Muscle layer of duodenum (tissue), 2 donors: ENCODE measurements at regions not wholly inside any gene's neighbourhood (a gene's known extent, or its start where the extent isn't known, plus 50 kb on each side); places are given as distances from the start of the nearest gene placed in this dataset.

Source experiments
- H3K27ac ChIP-seq: one replicate; pipeline ENCODE4 v1.7.0; 2013; ENCODE audit warnings: mild to moderate bottlenecking, low read length
- H3K27me3 ChIP-seq: one replicate; pipeline ENCODE4 v1.7.0; 2013; ENCODE audit warnings: low read depth, mild to moderate bottlenecking, control low read depth, low read length
- H3K36me3 ChIP-seq, 2 donors: one replicate each; pipeline ENCODE4 v1.7.0; 2013; ENCODE audit warnings: low read length in 2 of 2, control low read depth in 1 of 2, mild to moderate bottlenecking in 1 of 2; ENCODE audit not compliant: insufficient read depth in 2 of 2, control insufficient read depth in 1 of 2
- H3K4me1 ChIP-seq, 2 donors: one replicate each; pipeline ENCODE4 v1.7.0; 2013; ENCODE audit warnings: low read length in 2 of 2, mild to moderate bottlenecking in 2 of 2, control low read depth in 1 of 2, moderate library complexity in 1 of 2; ENCODE audit not compliant: insufficient read depth in 2 of 2, control insufficient read depth in 1 of 2
- H3K4me3 ChIP-seq, 2 donors: one replicate each; pipeline ENCODE4 v1.7.0; 2013; ENCODE audit warnings: low read length in 2 of 2, low read depth in 1 of 2, mild to moderate bottlenecking in 1 of 2
- H3K9me3 ChIP-seq, 2 donors: one replicate each; pipeline ENCODE4 v1.7.0; 2013; ENCODE audit warnings: low read length in 2 of 2, control low read depth in 1 of 2, mild to moderate bottlenecking in 1 of 2; ENCODE audit not compliant: control insufficient read depth in 1 of 2
- donor health status: healthy.

DNA sequence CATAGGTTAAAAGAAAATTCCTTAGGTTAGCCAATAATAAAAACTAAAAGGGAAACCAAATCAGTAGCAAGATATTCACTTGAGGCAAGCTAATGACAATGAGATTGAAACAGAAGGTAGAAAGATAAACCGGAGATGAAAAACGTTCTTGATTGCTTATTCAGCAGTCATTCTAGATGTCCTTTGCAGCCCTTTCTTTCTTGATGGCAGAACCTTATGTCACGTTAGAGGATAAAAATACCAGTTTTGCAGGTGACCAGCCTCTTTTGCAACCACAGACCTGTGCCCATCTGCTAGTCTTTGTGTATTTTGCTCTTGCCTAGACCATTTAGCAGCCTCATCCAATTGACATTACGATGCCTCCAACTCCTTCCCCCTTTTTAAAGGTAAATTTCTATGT lies 337.8 kb downstream of the DMAC1 start:
- Histone ChIP-seq H3K27me3 (no peaks in the 10 kb centered on the region), H3K4me3 (no peak overlapping the region), H3K4me1 (no peaks in the 10 kb centered on the region), H3K9me3 (no peaks in the 10 kb centered on the region), H3K36me3 (no peaks in the 10 kb centered on the region), H3K27ac (no peak overlapping the region)

DNA sequence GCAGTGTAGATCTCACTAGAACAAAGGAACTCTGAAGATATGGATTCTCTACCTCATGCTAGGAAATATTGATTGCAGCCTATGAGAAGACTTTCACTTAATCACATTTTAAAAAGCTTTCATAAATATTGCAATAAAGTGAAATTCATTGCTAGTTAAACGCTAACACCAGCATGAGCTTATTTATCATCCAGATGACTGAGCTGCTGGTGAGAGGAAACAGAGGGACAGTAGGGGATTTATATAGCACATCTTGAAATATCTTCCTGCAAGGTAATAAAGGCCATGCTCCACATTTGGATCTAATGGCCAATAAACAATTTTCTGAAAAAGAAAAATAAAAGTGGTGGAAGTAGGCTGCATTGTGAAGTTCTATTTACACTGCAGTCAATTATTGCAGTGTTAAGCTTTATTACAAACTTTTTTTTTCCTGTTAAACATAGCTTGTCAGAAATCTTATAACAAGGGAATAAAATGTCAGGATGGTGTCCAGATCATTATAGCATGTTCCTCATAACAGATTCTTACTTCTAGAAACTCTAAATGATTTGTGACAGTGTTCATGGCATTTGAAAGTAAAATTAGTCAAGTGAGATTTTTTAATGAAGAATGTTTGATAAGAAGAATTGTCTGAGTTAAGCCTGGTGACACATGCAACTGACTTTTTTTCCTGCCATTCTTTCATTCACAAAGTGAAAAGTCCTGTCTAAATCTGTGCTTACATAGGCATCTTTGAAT lies 342.6 kb downstream of the DMAC1 start:
- Histone ChIP-seq H3K4me3 (no peak overlapping the region), H3K4me1 (no peaks in the 10 kb centered on the region), H3K27ac (no peak overlapping the region), H3K27me3 (no peaks in the 10 kb centered on the region), H3K36me3 (no peaks in the 10 kb centered on the region), H3K9me3 (no peaks in the 10 kb centered on the region)

DNA sequence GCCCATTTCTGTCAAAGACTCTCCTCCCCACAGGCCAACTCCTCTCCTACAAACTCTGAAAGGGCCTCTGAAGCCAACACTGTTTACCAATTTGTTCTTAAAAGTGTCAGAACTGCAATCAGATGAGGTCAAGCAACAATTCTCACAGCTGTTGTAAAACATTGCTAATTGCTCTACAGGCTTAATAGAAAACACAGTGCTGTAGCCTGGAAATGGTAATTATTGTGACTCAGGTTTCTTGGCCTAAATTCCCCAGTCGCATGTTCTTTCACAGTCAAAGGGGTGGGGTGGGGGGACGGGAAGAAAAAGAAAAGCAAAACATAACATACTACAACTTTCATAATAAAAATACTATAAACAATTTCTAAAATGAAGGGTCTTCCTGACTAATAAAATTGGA lies 343.2 kb downstream of the DMAC1 start:
- H3K27me3 ChIP-seq = no peaks in the 10 kb centered on the region
- H3K4me1 ChIP-seq = no peaks in the 10 kb centered on the region
- H3K27ac ChIP-seq = no peak overlapping the region
- no peaks in the 10 kb centered on the region for H3K9me3 ChIP-seq
- no peak overlapping the region for H3K4me3 ChIP-seq
- no peaks in the 10 kb centered on the region for H3K36me3 ChIP-seq

DNA sequence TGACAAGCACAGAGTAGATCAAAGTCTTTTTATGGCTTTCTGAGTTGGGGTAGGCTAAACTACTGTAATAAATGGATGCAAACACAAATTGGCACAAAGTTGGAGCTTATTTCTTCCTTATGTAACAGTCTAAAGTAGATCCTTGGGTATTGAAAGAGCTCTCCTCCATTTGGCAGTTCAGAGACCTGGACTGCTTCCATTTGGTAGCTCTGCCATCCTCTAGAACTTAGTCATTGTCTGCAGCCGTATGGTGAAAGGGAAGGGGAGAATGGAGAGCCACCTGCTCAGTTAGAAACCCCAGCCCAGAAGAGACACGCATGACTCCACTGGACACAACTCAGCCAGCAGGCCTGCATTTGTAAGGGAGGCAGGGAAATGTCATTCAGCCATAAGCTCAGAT lies 345.0 kb downstream of the DMAC1 start:
- H3K4me1 ChIP-seq = no peaks in the 10 kb centered on the region
- no peaks in the 10 kb centered on the region for H3K36me3 ChIP-seq
- no peak overlapping the region for H3K27ac ChIP-seq
- H3K4me3 ChIP-seq = no peak overlapping the region
- H3K9me3 ChIP-seq = no peaks in the 10 kb centered on the region
- H3K27me3 ChIP-seq = no peaks in the 10 kb centered on the region

DNA sequence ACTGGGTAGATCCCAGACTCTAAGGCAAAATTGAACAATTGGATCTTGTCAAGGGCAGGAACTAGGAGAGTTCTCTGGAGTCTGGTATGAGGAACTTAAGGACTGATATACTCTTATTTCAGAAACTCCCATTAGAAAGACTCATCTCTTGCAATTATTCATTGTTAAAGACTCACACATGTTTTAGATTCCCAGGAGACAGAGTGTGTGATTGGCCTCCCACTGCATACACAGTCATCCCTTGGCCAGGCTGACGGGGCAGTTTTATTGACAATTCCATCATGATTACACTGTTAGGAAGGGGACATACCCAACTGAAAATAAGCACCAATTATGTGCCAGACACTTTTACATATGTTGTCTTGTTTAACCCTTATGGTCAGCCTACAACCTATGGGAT lies 347.2 kb downstream of the DMAC1 start:
- no peaks in the 10 kb centered on the region for H3K9me3 ChIP-seq

DNA sequence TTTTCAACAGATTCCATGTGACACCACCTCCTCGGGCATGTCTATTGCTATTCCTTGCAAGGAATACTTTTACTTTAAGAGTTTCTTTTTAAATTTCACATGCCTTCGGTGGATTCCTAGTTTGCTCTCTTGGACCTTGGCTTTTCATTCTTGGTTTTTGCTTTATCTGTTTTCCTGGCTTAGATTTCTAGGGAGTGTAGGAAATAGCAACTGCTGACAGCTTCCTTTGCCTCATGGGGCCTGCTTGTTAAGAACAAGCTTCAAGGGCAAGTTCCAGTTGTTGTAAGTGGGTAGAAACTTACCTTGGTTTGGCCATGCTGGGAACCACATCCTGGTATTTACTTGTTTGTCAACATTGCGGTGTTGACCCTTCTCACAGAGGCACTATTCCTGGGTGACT lies 348.5 kb downstream of the DMAC1 start:
- Histone ChIP-seq H3K27ac (no peak overlapping the region), H3K9me3 (no peaks in the 10 kb centered on the region), H3K4me3 (no peak overlapping the region), H3K36me3 (no peaks in the 10 kb centered on the region), H3K4me1 (no peaks in the 10 kb centered on the region), H3K27me3 (no peaks in the 10 kb centered on the region)

More for the DNA sequence above, 347.2 kb downstream of the DMAC1 start:
- Histone ChIP-seq H3K4me1 (no peaks in the 10 kb centered on the region), H3K36me3 (no peaks in the 10 kb centered on the region), H3K27me3 (no peaks in the 10 kb centered on the region), H3K4me3 (no peak overlapping the region), H3K27ac (no peak overlapping the region)

DNA sequence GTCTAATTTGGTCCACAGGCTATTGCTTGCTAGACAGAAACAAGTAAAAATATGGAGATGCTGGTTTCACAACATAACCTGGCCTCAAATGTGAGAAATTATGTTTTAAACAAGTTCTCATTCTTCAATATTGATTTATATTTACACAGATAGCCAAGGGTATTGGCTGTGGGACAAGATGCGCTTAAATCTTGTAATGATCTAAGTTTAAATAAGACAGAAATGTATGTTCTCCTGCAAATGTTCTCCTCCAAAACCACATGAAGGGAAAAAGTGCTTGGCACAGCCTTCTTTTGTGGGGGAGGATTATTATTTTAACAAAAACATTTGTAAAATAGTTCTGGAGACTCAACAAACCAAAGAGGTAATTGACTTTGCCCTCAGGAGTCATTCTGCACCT lies 356.0 kb downstream of the DMAC1 start:
- H3K36me3 ChIP-seq = no peaks in the 10 kb centered on the region
- H3K4me3 ChIP-seq = no peak overlapping the region
- H3K4me1 ChIP-seq = no peaks in the 10 kb centered on the region
- H3K27ac ChIP-seq = no peak overlapping the region
- H3K27me3 ChIP-seq = no peaks in the 10 kb centered on the region
- H3K9me3 ChIP-seq = no peaks in the 10 kb centered on the region

DNA sequence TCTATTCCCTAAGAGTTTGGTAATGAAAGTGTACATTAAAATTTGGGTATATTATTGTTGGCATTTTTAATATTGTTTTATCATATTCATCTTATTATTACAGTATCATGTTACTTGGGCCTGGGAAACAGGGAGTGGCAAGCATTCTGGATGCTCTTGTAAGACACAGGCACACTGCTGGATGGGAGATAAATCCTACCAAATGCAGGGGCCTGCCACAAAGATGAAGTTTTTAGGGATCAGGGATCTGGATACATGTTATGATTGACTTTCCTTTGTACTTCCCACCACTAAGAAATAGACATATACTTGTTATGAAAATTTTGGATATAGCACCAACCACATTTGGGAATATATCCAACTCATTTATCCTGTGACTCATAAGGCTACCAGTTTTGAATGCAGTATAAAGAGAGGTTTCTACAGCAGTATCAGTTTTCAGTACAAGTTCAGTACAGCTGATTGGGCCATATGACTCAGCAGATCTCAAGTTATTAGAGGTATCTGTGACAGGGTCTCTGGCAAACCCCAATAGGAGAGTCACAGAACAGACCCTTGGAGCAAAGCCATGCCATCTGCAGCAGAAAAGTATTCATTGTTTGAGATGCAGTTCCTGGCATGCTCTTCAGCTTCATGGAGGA lies 360.1 kb downstream of the DMAC1 start:
- Histone ChIP-seq H3K27me3 (no peaks in the 10 kb centered on the region), H3K4me1 (no peaks in the 10 kb centered on the region), H3K36me3 (no peaks in the 10 kb centered on the region), H3K27ac (no peak overlapping the region), H3K4me3 (no peak overlapping the region), H3K9me3 (no peaks in the 10 kb centered on the region)

DNA sequence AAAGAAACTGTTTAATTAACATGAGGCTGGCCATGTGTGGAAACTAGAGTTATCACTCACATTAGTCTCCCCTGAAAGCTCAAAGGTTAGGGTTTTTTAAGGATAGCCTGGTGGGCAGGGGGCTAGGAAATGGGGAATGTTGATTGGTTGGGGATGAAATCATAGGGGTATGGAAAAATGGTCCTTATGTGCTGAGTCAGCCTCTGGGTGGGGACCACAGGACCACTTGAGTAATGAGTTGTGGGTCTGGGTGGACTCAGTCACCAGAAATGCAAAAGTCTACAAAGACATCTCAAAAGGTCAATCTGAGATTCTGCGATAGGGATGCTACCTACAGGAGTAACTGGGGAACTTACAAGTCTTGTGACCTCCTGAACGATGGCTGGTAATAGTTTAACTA lies 362.8 kb downstream of the DMAC1 start:
- no peak overlapping the region for H3K27ac ChIP-seq
- no peaks in the 10 kb centered on the region for H3K27me3 ChIP-seq
- H3K4me3 ChIP-seq = no peak overlapping the region
- no peaks in the 10 kb centered on the region for H3K36me3 ChIP-seq
- peaks cover 0 to 4% of the 10 kb centered on the region in 2 donors for H3K9me3 ChIP-seq
- no peaks in the 10 kb centered on the region for H3K4me1 ChIP-seq

DNA sequence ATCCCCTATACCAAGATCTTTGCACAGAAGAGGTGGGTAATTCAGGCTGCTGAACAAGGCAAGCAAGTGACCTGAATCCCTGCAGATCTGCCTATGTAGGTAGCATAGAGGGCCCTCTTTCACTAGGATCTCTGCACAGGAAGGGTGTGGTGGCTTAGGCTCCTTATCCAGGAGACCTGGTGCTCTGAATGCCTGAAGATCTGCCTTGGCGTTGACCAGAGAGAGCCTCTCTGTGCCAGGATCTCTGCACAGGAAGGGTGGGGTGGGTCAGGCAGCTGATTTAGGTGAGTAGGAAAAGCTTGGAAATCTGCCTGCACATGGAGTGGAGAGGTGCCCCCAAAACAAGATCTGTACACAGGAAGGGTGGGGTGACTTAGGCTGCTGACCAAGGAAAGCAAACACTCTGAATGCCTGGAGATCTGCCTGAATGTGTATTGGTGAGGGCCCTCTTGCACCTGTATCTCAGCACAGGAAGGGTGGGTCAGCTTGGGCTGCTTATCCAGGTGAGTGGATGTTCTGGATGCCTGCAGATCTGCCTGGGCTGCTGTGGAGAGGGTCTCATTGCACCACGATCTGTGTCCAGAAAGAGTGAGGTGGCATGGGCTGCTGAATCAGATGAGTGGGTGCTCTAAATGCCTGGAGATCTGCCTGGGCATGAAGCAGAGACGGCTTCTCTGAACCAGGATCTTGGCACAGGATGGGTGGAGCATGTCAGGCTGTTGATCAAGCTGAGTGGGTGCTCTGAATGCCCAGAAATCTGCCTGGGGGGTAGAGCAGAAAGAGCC lies 365.9 kb downstream of the DMAC1 start:
- H3K4me3 ChIP-seq = peak overlapping the region in 1 of 2 donors; percentile 2
- no peak overlapping the region for H3K27ac ChIP-seq
- no peaks in the 10 kb centered on the region for H3K36me3 ChIP-seq
- no peaks in the 10 kb centered on the region for H3K27me3 ChIP-seq
- H3K4me1 ChIP-seq = no peaks in the 10 kb centered on the region
- H3K9me3 ChIP-seq = peaks cover 0 to 5% of the 10 kb centered on the region in 2 donors

DNA sequence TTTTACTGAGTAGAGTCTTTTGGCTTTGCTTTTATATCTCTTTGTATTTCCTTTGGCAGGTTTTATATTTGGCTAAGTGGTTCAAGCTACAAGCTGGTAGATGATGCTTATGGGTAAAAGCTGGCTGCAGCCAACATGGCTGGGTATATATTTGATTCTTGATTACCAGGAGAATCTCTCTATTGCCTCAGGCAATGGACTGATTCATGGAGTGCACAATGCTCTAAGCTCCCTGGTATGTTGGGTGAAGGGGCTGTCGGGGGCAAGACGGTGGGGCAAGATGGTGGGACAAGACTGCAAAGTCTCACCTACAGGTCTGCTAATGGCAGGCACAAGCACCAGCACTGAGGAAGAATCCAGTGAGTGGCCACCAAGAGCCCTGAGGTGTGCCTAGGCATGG lies 366.6 kb downstream of the DMAC1 start:
- Histone ChIP-seq H3K9me3 (peaks cover 0 to 5% of the 10 kb centered on the region in 2 donors), H3K4me3 (peak overlapping the region in 1 of 2 donors; percentile 2), H3K27me3 (no peaks in the 10 kb centered on the region), H3K4me1 (no peaks in the 10 kb centered on the region), H3K36me3 (no peaks in the 10 kb centered on the region), H3K27ac (no peak overlapping the region)
